ENCODE measurements at regions not wholly inside any gene's neighbourhood (a gene's known extent, or its start where the extent isn't known, plus 50 kb on each side); places are given as distances from the start of the nearest gene placed in this dataset.
"Not testable (repeated sequence)": the region's sequence is repeated elsewhere in the genome, so short reads cannot be mapped to it uniquely, and the experiment has no call there.

GRCh38 chr7:68783684-68784083 is 814.6 kb upstream of the AUTS2 start:
- no peaks in the 10 kb centered on the region for H3K9me2 ChIP-seq (replicated peaks; ENCODE audit: control insufficient read depth, low read length)
- H3K79me2 ChIP-seq (ENCODE audit: control insufficient read depth, low read length) = no peaks in the 10 kb centered on the region
- H3K27me3 ChIP-seq (ENCODE audit: control insufficient read depth, low read length) = no peaks in the 10 kb centered on the region
- no peaks in the 10 kb centered on the region for H3F3A ChIP-seq (ENCODE audit: control insufficient read depth, insufficient read depth)
- no peaks in the 10 kb centered on the region for H3K9me3 ChIP-seq (ENCODE audit: control insufficient read depth, insufficient read depth, low read length)
- H3K4me1 ChIP-seq (ENCODE audit: control insufficient read depth, low read length) = no peaks in the 10 kb centered on the region
- TF ChIP-seq, protein P1, sequence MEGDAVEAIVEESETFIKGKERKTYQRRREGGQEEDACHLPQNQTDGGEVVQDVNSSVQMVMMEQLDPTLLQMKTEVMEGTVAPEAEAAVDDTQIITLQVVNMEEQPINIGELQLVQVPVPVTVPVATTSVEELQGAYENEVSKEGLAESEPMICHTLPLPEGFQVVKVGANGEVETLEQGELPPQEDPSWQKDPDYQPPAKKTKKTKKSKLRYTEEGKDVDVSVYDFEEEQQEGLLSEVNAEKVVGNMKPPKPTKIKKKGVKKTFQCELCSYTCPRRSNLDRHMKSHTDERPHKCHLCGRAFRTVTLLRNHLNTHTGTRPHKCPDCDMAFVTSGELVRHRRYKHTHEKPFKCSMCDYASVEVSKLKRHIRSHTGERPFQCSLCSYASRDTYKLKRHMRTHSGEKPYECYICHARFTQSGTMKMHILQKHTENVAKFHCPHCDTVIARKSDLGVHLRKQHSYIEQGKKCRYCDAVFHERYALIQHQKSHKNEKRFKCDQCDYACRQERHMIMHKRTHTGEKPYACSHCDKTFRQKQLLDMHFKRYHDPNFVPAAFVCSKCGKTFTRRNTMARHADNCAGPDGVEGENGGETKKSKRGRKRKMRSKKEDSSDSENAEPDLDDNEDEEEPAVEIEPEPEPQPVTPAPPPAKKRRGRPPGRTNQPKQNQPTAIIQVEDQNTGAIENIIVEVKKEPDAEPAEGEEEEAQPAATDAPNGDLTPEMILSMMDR (IDR thresholded peaks at IDR 0.05; ENCODE audit: low read depth, low read length, poor library complexity, severe bottlenecking) = no peak
- no peak for TF ChIP-seq EZH2phosphoT487 (IDR thresholded peaks at IDR 0.05; ENCODE audit: borderline replicate concordance, low read length)
- no peaks in the 10 kb centered on the region for H3K36me3 ChIP-seq (ENCODE audit: control insufficient read depth, low read length)
- no peak overlapping the region for H3K4me3 ChIP-seq (ENCODE audit: low read length)
- no peak overlapping the region for H3K4me2 ChIP-seq (ENCODE audit: low read length)
- no peaks in the 10 kb centered on the region for H4K20me1 ChIP-seq (ENCODE audit: control insufficient read depth, insufficient read depth, low read depth, low read length)
- no peak overlapping the region for H3K27ac ChIP-seq (ENCODE audit: low read depth, low read length)

DNA sequence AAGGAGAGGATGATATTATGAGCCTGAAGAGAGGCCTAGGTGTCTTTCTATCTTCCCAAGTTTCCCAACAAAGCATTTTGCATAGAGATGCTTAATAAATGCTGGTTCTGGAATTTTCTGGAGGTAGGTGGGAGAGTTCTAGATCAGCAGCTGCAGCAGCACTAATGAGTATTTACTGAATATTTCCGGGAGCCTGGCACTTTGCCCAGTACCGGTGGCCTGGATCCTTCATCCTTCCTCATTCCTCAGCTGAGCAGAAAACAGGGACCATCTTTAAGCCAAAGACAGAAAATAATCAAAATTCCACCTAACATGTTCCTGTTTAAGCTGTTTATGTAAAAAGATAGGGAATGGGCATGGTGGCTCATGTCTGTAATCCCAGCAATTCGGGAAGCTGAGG is 813.2 kb upstream of the AUTS2 start:
- H3K4me1 ChIP-seq (ENCODE audit: control insufficient read depth, low read length) = no peaks in the 10 kb centered on the region
- H4K20me1 ChIP-seq (ENCODE audit: control insufficient read depth, insufficient read depth, low read depth, low read length) = no peaks in the 10 kb centered on the region
- no peaks in the 10 kb centered on the region for H3K36me3 ChIP-seq (ENCODE audit: control insufficient read depth, low read length)
- H3K4me2 ChIP-seq (ENCODE audit: low read length) = no peak overlapping the region
- no peaks in the 10 kb centered on the region for H3K9me2 ChIP-seq (replicated peaks; ENCODE audit: control insufficient read depth, low read length)
- H3K4me3 ChIP-seq (ENCODE audit: low read length) = no peak overlapping the region
- H3F3A ChIP-seq (ENCODE audit: control insufficient read depth, insufficient read depth) = no peaks in the 10 kb centered on the region
- H3K79me2 ChIP-seq (ENCODE audit: control insufficient read depth, low read length) = no peaks in the 10 kb centered on the region
- TF ChIP-seq, protein P1 (IDR thresholded peaks at IDR 0.05; ENCODE audit: low read depth, low read length, poor library complexity, severe bottlenecking) = no peak
- no peak for TF ChIP-seq EZH2phosphoT487 (IDR thresholded peaks at IDR 0.05; ENCODE audit: borderline replicate concordance, low read length)
- no peaks in the 10 kb centered on the region for H3K9me3 ChIP-seq (ENCODE audit: control insufficient read depth, insufficient read depth, low read length)
- H3K27ac ChIP-seq (ENCODE audit: low read depth, low read length) = no peak overlapping the region
- H3K27me3 ChIP-seq (ENCODE audit: control insufficient read depth, low read length) = no peaks in the 10 kb centered on the region

GRCh38 chr7:68787566-68787965 is 810.7 kb upstream of the AUTS2 start:
- Histone ChIP-seq H3K27ac (ENCODE audit: low read depth, low read length) (no peak overlapping the region), H3K79me2 (ENCODE audit: control insufficient read depth, low read length) (no peaks in the 10 kb centered on the region), H3K4me1 (ENCODE audit: control insufficient read depth, low read length) (no peaks in the 10 kb centered on the region), H3K9me2 (replicated peaks; ENCODE audit: control insufficient read depth, low read length) (no peaks in the 10 kb centered on the region), H3K27me3 (ENCODE audit: control insufficient read depth, low read length) (no peaks in the 10 kb centered on the region), H3K4me2 (ENCODE audit: low read length) (no peak overlapping the region), H3K36me3 (ENCODE audit: control insufficient read depth, low read length) (no peaks in the 10 kb centered on the region), H3K9me3 (ENCODE audit: control insufficient read depth, insufficient read depth, low read length) (no peaks in the 10 kb centered on the region), H3F3A (ENCODE audit: control insufficient read depth, insufficient read depth) (no peaks in the 10 kb centered on the region), H4K20me1 (ENCODE audit: control insufficient read depth, insufficient read depth, low read depth, low read length) (no peaks in the 10 kb centered on the region), H3K4me3 (ENCODE audit: low read length) (no peak overlapping the region)
- TF ChIP-seq, protein P1 (IDR thresholded peaks at IDR 0.05; ENCODE audit: low read depth, low read length, poor library complexity, severe bottlenecking) = no peak
- no peak for TF ChIP-seq EZH2phosphoT487 (IDR thresholded peaks at IDR 0.05; ENCODE audit: borderline replicate concordance, low read length)

DNA sequence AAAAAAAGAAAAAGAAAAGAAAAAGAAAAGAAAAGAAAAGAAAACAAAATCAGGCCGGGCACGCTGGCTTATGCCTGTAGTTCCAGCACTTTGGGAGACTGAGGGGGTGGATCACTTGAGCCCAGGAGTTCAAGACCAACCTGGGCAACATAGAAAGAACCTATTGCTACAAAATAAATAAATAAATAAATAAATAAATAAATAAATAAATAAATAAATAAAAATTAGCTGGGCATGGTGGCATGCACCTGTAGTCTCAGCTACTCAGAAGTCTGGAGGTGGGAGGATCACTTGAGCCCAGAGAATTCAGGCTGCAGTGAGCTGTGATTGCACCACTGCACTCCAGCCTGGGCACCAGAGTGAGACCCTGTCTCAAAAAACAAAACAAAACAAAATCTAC is 809.7 kb upstream of the AUTS2 start:
- not testable (repeated sequence) for H3K27me3 ChIP-seq (ENCODE audit: control insufficient read depth, low read length); H4K20me1 ChIP-seq (ENCODE audit: control insufficient read depth, insufficient read depth, low read depth, low read length); H3K4me3 ChIP-seq (ENCODE audit: low read length); H3F3A ChIP-seq (ENCODE audit: control insufficient read depth, insufficient read depth); H3K27ac ChIP-seq (ENCODE audit: low read depth, low read length); H3K36me3 ChIP-seq (ENCODE audit: control insufficient read depth, low read length); H3K9me2 ChIP-seq (replicated peaks; ENCODE audit: control insufficient read depth, low read length); H3K4me1 ChIP-seq (ENCODE audit: control insufficient read depth, low read length); H3K9me3 ChIP-seq (ENCODE audit: control insufficient read depth, insufficient read depth, low read length); H3K79me2 ChIP-seq (ENCODE audit: control insufficient read depth, low read length); H3K4me2 ChIP-seq (ENCODE audit: low read length)

Data from DOHH2 (cell line).